ENCODE measurements at regions not wholly inside any gene's neighbourhood (a gene's known extent, or its start where the extent isn't known, plus 50 kb on each side); places are given as distances from the start of the nearest gene placed in this dataset.

DNA sequence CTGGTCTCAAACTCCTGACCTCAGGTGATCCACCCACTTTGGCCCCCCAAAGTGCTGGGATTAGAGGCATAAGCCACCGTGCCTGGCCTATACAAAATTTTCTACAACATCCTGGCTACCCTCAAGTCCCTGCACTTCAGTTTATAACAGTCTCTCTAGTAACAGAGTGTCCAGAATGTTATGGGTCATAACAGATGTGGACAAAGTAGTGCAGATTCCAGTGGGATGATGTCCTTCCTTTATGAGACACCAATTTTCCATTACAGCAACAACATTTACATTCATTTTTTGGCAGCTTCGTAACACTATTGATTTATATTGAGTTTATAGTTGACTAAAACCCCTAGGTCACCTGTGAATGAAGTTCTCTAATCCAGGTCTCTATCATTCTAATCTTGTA is 429.4 kb upstream of the PTBP2 start:
- BruUV-seq (replicated peaks) = no TSS peak
- Histone ChIP-seq H3K36me3 (ENCODE audit: insufficient read depth, low read length) (no peaks in the 10 kb centered on the region), H3K9me3 (ENCODE audit: low read length) (no peaks in the 10 kb centered on the region), H3K27ac (ENCODE audit: low read depth, low read length, poor library complexity, severe bottlenecking) (no peak overlapping the region), H3K4me3 (ENCODE audit: low read depth, low read length, poor library complexity, severe bottlenecking) (no peak overlapping the region), H3K4me1 (ENCODE audit: insufficient read depth, low read length, poor library complexity, severe bottlenecking) (no peaks in the 10 kb centered on the region), H2AFZ (ENCODE audit: low read length) (no peak overlapping the region), H4K20me1 (ENCODE audit: insufficient read depth, low read length) (no peaks in the 10 kb centered on the region), H3K9me2 (ENCODE audit: insufficient read depth, low read length) (no peaks in the 10 kb centered on the region), H3K79me2 (ENCODE audit: insufficient read depth, low read depth, low read length) (no peaks in the 10 kb centered on the region), H3K4me2 (ENCODE audit: low read length) (no peak overlapping the region)
- ChIA-PET POLR2A (no interaction called here), CTCF (ENCODE audit: unreplicated experiment) (no interaction called here)
- no peak for TF ChIP-seq EZH2phosphoT487 (IDR thresholded peaks at IDR 0.05; ENCODE audit: borderline replicate concordance, low read depth, low read length)
- intact Hi-C loops (cut with micrococcal nuclease; ENCODE audit: unreplicated experiment) = no loop called here
- DNase-seq (ENCODE audit: low spot score) = no peak

DNA sequence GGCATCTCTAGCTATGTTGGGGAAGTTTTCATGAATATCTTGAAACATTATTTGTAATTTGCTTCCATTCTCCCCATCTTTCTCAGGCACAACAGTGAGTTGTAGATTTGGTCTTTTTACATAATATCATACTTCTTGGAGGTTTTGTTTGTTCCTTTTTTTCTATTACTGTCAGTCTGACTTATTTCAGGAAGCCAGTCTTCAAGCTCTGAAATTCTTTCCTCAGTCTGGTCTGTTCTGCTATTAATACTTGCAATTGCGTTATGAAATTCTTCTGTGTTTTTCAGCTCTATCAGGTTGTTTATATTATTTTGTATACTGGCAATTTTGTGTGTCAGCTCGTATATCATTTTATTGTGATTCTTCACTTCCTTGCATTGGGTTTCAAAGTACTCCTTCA is 424.6 kb upstream of the PTBP2 start:
- no peak for DNase-seq (ENCODE audit: low spot score)
- BruUV-seq (replicated peaks) = no TSS peak
- Histone ChIP-seq H3K4me3 (ENCODE audit: low read depth, low read length, poor library complexity, severe bottlenecking) (no peak overlapping the region), H3K27ac (ENCODE audit: low read depth, low read length, poor library complexity, severe bottlenecking) (no peak overlapping the region), H3K9me2 (ENCODE audit: insufficient read depth, low read length) (no peaks in the 10 kb centered on the region), H2AFZ (ENCODE audit: low read length) (no peak overlapping the region), H3K79me2 (ENCODE audit: insufficient read depth, low read depth, low read length) (no peaks in the 10 kb centered on the region), H3K9me3 (ENCODE audit: low read length) (no peaks in the 10 kb centered on the region), H4K20me1 (ENCODE audit: insufficient read depth, low read length) (no peaks in the 10 kb centered on the region), H3K4me2 (ENCODE audit: low read length) (no peak overlapping the region), H3K36me3 (ENCODE audit: insufficient read depth, low read length) (no peaks in the 10 kb centered on the region), H3K4me1 (ENCODE audit: insufficient read depth, low read length, poor library complexity, severe bottlenecking) (no peaks in the 10 kb centered on the region)
- TF ChIP-seq EZH2phosphoT487 (IDR thresholded peaks at IDR 0.05; ENCODE audit: borderline replicate concordance, low read depth, low read length) = no peak
- TF ChIP-seq, protein P1, sequence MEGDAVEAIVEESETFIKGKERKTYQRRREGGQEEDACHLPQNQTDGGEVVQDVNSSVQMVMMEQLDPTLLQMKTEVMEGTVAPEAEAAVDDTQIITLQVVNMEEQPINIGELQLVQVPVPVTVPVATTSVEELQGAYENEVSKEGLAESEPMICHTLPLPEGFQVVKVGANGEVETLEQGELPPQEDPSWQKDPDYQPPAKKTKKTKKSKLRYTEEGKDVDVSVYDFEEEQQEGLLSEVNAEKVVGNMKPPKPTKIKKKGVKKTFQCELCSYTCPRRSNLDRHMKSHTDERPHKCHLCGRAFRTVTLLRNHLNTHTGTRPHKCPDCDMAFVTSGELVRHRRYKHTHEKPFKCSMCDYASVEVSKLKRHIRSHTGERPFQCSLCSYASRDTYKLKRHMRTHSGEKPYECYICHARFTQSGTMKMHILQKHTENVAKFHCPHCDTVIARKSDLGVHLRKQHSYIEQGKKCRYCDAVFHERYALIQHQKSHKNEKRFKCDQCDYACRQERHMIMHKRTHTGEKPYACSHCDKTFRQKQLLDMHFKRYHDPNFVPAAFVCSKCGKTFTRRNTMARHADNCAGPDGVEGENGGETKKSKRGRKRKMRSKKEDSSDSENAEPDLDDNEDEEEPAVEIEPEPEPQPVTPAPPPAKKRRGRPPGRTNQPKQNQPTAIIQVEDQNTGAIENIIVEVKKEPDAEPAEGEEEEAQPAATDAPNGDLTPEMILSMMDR (conservative IDR thresholded peaks at IDR 0.05; ENCODE audit: low read length) = no peak
- intact Hi-C loops (cut with micrococcal nuclease; ENCODE audit: unreplicated experiment) = no loop called here
- ChIA-PET POLR2A (interaction anchor here (0.7 kb wide), 2 partner anchors 31 to 576 kb away, joined by 3 to 4 read pairs; no protein-coding TSS in a partner anchor), CTCF (ENCODE audit: unreplicated experiment) (no interaction called here)

DNA sequence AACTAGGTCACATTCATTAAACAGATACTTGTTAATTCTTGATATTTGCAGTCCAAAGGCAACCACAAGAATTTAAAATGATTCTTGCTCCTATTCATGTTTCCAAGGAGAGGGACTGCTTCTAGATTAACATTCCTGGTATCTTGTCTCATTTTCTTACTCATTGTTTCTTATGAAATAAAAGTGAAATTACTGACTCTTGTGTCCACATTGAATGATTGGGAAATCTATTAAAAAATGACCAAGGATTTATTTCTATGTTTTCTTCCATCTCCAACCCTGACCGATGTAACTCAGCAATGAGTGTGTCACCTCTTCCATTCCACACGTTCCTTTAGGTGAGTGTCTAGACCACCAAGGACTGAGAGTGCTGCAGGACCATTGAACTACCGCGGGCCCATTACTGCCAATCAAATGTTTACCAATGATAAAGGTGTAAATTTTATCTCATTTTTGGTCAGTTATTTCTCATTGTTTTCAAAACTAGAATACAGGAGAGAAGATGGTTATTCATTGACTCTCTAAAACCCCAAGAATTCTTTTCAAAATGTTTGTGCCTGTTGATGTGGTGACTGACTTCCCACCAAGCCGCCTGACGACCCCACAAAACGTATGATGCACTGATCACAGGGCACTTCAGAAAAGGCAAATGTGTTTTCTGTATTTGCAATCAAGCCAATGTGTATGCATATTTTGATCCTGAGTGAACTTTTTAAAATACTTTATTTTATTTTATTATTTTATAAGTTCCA is 414.6 kb upstream of the PTBP2 start:
- ChIA-PET POLR2A (interaction anchor here (1.1 kb wide), 1 partner anchor 16 kb away, joined by 3 read pairs; no protein-coding TSS in a partner anchor), CTCF (ENCODE audit: unreplicated experiment) (no interaction called here)
- Histone ChIP-seq H3K27ac (ENCODE audit: low read depth, low read length, poor library complexity, severe bottlenecking) (no peak overlapping the region), H3K36me3 (ENCODE audit: insufficient read depth, low read length) (no peaks in the 10 kb centered on the region), H2AFZ (ENCODE audit: low read length) (no peak overlapping the region), H4K20me1 (ENCODE audit: insufficient read depth, low read length) (no peaks in the 10 kb centered on the region), H3K4me3 (ENCODE audit: low read depth, low read length, poor library complexity, severe bottlenecking) (no peak overlapping the region), H3K9me3 (ENCODE audit: low read length) (no peaks in the 10 kb centered on the region), H3K79me2 (ENCODE audit: insufficient read depth, low read depth, low read length) (no peaks in the 10 kb centered on the region), H3K9me2 (ENCODE audit: insufficient read depth, low read length) (no peaks in the 10 kb centered on the region), H3K4me1 (ENCODE audit: insufficient read depth, low read length, poor library complexity, severe bottlenecking) (no peaks in the 10 kb centered on the region), H3K4me2 (ENCODE audit: low read length) (no peak overlapping the region)
- BruUV-seq (replicated peaks) = no TSS peak
- intact Hi-C loops (cut with micrococcal nuclease; ENCODE audit: unreplicated experiment) = no loop called here
- DNase-seq (ENCODE audit: low spot score) = no peak
- no peak for TF ChIP-seq EZH2phosphoT487 (IDR thresholded peaks at IDR 0.05; ENCODE audit: borderline replicate concordance, low read depth, low read length)
- TF ChIP-seq, protein P1 (conservative IDR thresholded peaks at IDR 0.05; ENCODE audit: low read length) = no peak

Data from OCI-LY7 (cell line).